ENCODE measurements at regions not wholly inside any gene's neighbourhood (a gene's known extent, or its start where the extent isn't known, plus 50 kb on each side); places are given as distances from the start of the nearest gene placed in this dataset.
"Not testable (repeated sequence)": the region's sequence is repeated elsewhere in the genome, so short reads cannot be mapped to it uniquely, and the experiment has no call there.

DNA sequence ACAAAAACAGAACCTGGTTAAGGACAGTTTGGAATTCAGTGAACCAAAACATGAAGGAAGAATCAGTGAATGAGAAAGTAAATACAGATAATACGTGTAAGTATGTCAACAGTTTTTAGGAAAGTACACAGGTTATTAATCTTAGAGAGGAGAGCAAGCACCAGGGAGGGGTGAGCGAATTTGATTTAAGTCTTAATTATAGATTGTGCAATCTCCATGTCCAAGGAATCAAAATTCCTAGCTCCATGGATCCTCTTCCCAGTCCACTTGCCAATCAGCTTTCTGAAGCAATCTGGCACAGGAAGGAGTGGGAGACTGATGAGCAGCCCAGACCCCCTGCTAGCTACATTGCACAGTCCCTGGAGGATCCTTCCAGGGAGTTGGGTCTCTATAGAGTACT is 346.4 kb downstream of the SETD4 start:
- TF ChIP-seq, protein P1, sequence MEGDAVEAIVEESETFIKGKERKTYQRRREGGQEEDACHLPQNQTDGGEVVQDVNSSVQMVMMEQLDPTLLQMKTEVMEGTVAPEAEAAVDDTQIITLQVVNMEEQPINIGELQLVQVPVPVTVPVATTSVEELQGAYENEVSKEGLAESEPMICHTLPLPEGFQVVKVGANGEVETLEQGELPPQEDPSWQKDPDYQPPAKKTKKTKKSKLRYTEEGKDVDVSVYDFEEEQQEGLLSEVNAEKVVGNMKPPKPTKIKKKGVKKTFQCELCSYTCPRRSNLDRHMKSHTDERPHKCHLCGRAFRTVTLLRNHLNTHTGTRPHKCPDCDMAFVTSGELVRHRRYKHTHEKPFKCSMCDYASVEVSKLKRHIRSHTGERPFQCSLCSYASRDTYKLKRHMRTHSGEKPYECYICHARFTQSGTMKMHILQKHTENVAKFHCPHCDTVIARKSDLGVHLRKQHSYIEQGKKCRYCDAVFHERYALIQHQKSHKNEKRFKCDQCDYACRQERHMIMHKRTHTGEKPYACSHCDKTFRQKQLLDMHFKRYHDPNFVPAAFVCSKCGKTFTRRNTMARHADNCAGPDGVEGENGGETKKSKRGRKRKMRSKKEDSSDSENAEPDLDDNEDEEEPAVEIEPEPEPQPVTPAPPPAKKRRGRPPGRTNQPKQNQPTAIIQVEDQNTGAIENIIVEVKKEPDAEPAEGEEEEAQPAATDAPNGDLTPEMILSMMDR (IDR thresholded peaks at IDR 0.05; ENCODE audit: extremely low read depth, missing control alignments): no peak
- DNase-seq (ENCODE audit: low spot score): no peak

DNA sequence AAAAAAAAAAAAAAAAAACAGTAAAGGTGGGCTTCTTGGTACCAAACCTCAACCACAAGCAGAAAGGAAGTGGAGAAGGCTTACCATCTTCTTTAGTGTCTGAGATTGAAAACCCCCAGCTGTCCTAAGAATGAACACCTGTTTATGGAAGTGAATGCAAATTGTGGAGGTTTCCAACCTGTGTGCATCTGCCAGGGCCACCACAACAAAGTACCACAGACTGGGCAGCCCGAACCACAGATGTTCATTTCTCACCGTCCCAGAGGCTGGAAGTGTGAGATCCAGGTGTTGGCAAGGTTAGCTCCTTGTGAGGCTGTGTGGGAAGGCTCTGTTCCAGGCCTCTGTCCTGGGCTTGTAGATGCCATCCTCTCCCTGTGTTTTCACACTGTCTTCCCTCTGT is 348.7 kb downstream of the SETD4 start:
- TF ChIP-seq, protein P1 (IDR thresholded peaks at IDR 0.05; ENCODE audit: extremely low read depth, missing control alignments): no peak
- DNase-seq (ENCODE audit: low spot score): no peak

DNA sequence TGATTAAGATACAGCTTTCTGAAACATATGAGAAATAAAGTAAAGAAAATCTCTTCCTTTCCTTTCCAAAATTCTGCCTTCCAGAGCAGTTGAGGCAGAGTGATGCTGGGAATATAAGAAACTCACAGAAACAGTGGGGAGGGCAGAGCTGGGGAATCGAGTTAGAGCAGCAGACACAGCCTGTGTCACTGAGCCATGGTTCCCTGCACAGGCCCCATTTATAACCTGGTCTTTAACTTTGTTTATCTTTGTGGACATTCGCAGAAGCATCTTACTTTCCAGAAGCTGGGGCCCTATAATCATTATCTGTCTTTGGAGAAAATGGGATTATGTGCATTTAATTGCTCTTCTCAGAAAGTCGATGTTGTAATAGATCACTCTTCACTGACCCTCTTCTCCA is 349.1 kb downstream of the SETD4 start:
- DNase-seq (ENCODE audit: low spot score): no peak
- TF ChIP-seq, protein P1 (IDR thresholded peaks at IDR 0.05; ENCODE audit: extremely low read depth, missing control alignments): no peak

DNA sequence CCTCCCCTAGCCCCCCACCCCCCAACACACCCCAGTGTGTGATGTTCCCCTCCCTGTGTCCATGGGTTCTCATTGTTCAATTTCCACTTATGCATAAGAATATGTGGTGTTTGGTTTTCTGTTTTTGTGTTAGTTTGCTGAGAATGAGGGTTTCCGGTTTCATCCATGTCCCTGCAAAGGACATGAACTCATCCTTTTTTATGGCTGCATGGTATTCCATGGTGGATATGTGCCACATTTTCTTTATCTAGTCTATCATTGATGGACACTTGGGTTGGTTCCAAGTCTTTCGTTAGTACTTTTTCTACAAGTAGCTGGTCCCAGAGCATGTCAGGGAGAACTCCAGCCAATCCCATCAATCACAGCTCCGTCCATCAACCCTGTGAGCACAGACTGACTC is 350.3 kb downstream of the SETD4 start:
- not testable (repeated sequence) for DNase-seq (ENCODE audit: low spot score)

DNA sequence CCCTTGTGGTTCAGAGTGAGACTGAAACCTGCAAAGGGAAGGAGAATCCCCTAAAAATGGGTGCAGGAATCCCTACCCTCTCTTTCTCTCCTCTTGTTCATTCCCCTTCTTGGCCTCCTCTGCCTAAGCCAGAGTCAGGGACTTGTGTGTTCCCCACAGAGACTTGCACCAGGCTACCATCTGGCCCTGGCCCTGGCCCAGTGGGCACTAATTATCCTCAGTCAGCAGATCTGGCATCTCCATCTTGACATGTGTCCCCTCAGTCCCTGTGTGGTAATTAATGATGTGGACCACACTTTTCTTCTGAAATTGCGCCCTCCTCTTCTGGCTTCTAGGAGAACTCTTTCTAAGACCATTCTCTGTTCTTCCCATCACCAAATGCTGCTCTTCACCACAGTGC is 354.4 kb downstream of the SETD4 start:
- TF ChIP-seq, protein P1 (IDR thresholded peaks at IDR 0.05; ENCODE audit: extremely low read depth, missing control alignments): no peak
- DNase-seq (ENCODE audit: low spot score): no peak

DNA sequence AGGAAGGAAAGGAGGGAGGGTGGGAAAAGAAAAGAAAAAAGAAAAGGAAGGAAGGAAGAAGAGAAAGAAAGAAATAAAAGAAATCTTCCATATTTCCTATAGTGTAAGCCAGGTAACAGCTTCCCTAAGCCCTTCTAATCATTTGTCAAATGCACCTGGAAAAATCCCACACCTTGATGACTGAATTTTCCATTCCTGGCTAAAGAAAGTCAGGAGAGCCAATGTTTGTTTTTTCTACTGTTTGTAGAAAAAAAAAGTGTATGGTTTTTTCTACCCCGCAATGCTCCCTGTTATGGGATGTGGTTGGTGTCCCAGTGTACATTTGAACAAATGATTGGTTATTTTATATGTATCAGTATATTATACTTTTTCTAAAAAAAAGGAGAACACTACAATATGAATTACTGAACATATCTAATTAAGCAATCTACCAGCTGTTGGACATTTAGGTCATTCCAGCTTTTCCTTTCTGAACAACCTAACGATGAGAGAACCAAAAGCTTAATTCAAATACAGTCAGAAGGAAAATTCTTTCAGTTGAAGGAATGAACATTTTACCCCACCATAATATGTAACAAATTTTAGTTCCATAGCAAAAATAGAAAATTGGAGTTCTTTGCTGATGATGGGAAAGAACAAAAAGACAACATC is 355.0 kb downstream of the SETD4 start:
- TF ChIP-seq, protein P1 (IDR thresholded peaks at IDR 0.05; ENCODE audit: extremely low read depth, missing control alignments): no peak

DNA sequence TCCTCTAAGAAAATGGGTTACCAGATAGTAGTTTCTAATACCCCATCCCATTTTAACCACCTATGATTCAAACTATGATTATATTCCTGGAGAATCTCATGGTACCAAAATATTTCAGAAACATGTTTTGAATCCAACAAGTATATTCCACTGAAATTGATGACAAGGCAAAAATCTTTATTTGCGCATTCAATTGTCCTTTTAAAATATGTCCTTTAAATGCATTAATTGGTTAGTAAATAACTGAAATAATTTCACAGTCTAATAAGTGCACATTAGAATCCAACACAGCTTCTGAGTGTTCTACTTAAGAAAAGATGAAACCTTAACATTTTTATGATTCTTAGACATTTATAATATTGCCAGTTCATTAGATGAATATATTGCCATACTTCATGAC is 356.6 kb downstream of the SETD4 start:
- TF ChIP-seq, protein P1 (IDR thresholded peaks at IDR 0.05; ENCODE audit: extremely low read depth, missing control alignments): no peak
- DNase-seq (ENCODE audit: low spot score): no peak

More for the DNA sequence above, 355.0 kb downstream of the SETD4 start:
- no peak for DNase-seq (ENCODE audit: low spot score)

DNA sequence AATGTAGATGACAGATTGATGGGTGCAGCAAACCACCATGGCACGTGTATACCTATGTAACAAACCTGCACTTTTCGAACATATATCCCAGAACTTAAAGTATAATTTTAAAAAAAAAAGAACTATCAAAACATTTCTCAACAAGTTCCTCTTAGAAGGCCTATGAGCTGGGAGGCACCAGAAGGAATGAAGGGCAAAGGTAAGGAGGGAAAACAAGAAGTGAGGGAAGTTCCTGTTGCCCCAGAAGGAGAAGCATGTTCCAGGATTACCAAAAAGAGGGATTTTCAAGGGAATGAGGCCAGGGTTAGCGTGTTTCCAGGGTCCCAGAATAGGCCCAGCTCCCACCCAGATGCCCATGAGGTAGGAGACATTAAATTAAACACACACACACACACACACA is 361.0 kb downstream of the SETD4 start:
- DNase-seq (ENCODE audit: low spot score): no peak
- TF ChIP-seq, protein P1 (IDR thresholded peaks at IDR 0.05; ENCODE audit: extremely low read depth, missing control alignments): no peak
